ENCODE measurements at regions not wholly inside any gene's neighbourhood (a gene's known extent, or its start where the extent isn't known, plus 50 kb on each side); places are given as distances from the start of the nearest gene placed in this dataset.

DNA sequence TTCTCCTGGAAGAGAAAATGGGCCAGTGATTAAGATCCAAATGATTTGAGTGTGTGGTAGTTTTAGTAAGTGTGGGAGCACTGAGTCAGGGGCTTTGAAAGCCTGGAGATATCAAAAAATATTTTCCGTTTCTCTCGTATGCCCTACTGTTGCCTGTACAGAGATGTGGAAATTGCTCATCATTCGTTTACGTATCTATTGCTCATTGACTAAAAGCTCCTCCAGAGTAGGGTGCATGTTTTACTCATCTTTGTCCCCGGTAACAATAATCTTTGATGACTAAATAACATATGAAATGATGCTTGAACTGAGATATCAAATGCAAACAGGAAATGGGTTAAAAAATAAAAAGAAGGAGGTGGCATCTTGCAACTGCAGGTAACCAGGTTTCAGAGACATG is 114.2 kb upstream of the FST start:
- peak; percentile 91 for DNase-seq (ENCODE audit: low read depth)
- no peak overlapping the region for H3K4me3 ChIP-seq (ENCODE audit: control insufficient read depth, low read depth, low read length)
- TF ChIP-seq, protein P1, sequence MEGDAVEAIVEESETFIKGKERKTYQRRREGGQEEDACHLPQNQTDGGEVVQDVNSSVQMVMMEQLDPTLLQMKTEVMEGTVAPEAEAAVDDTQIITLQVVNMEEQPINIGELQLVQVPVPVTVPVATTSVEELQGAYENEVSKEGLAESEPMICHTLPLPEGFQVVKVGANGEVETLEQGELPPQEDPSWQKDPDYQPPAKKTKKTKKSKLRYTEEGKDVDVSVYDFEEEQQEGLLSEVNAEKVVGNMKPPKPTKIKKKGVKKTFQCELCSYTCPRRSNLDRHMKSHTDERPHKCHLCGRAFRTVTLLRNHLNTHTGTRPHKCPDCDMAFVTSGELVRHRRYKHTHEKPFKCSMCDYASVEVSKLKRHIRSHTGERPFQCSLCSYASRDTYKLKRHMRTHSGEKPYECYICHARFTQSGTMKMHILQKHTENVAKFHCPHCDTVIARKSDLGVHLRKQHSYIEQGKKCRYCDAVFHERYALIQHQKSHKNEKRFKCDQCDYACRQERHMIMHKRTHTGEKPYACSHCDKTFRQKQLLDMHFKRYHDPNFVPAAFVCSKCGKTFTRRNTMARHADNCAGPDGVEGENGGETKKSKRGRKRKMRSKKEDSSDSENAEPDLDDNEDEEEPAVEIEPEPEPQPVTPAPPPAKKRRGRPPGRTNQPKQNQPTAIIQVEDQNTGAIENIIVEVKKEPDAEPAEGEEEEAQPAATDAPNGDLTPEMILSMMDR (conservative IDR thresholded peaks at IDR 0.05; ENCODE audit: control insufficient read depth, insufficient read depth, low read depth, low read length): no peak

DNA sequence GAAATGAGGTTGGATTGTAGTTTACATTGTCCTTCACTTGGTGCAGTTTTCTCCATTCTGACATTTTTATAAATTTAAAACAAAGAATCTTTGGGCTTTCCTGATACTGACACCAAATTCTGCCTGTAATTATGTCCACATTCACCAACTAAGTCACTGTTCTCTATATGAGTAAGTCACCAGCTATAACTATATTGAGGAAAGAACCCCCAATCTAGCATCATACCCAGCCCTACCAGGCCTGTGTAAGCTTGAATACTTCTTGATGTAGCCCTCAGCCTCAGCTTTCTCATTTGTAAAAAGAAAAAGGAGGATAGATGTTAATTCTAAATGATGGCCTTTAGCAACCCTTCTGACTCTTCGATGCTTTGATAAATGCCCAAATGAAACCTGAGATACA is 112.7 kb upstream of the FST start:
- TF ChIP-seq, protein P1 (conservative IDR thresholded peaks at IDR 0.05; ENCODE audit: control insufficient read depth, insufficient read depth, low read depth, low read length): no peak

DNA sequence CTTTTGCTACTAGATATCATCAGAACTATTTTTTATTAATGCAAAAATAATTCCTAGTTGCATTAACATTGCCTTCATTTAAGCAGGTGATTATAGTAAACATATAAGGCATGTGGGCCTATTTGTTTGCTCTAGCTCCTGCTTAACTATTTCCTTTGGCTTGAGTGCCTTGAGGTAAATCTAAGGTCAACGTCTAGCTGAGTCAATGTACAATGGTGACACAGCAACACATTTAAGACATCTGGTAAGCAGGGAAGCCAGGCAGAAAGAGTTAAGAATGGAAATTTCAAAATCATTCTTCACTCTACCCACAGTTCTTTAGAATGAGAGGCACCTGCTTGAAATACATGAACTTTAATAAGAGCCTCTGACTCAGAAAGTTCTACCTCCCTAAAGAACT is 111.9 kb upstream of the FST start:
- TF ChIP-seq, protein P1 (conservative IDR thresholded peaks at IDR 0.05; ENCODE audit: control insufficient read depth, insufficient read depth, low read depth, low read length): no peak
- H3K4me3 ChIP-seq (ENCODE audit: control insufficient read depth, low read depth, low read length): no peak overlapping the region
- peak; percentile 81 for DNase-seq (ENCODE audit: low read depth)

More for the DNA sequence above, 112.7 kb upstream of the FST start:
- H3K4me3 ChIP-seq (ENCODE audit: control insufficient read depth, low read depth, low read length): no peak overlapping the region
- DNase-seq (ENCODE audit: low read depth): no peak

DNA sequence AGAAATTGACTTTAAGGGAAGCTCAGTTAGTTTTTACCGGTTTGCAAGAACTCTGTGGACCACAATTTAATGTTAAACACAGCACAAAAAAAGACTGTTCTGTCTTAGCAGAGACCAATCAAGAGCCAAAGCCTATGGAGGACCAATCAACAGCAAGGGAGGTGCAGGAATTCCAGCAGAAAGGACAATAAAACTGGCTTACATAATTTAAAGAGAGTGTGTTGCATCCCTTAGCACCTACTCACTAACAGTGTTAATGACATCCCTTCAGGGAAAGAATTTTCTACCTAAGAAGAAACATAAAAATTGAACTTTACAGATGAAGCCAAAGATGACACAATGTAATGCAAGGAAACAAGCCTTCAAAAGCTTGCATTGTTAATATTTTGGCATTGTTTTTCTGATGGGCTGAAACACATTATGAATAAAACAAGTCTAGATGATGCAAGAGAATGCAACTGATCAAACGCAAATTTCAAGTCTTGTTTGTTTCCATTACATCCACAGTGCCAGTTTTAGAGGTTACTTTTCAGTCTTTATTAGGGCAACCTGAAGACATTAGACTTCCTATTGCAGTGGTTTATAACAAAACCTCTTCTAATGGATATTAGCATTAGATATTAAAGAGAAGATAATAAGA is 111.3 kb upstream of the FST start:
- no peak overlapping the region for H3K4me3 ChIP-seq (ENCODE audit: control insufficient read depth, low read depth, low read length)
- TF ChIP-seq, protein P1 (conservative IDR thresholded peaks at IDR 0.05; ENCODE audit: control insufficient read depth, insufficient read depth, low read depth, low read length): no peak

DNA sequence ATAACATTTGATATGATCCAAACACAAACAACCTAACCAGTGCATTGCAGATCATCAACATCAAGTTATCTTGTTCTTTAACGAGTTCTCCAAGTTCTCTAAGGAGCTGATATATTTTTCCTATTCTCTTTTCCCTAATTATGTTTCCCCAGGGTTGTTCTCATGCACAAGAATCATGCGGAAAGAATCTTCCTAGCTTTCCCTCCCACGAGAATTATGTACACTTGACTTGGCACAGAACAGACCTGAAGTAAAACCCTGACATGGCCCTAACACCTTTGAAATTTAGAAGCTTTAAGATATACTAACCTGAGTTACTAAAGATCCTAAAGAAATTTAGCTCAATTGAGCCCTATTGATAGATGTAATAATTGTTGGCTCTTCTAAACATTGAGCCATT is 110.7 kb upstream of the FST start:
- TF ChIP-seq, protein P1 (conservative IDR thresholded peaks at IDR 0.05; ENCODE audit: control insufficient read depth, insufficient read depth, low read depth, low read length): no peak
- peak; percentile 36 for DNase-seq (ENCODE audit: low read depth)
- H3K4me3 ChIP-seq (ENCODE audit: control insufficient read depth, low read depth, low read length): no peak overlapping the region

More for the DNA sequence above, 111.3 kb upstream of the FST start:
- DNase-seq (ENCODE audit: low read depth): peak; percentile 19

DNA sequence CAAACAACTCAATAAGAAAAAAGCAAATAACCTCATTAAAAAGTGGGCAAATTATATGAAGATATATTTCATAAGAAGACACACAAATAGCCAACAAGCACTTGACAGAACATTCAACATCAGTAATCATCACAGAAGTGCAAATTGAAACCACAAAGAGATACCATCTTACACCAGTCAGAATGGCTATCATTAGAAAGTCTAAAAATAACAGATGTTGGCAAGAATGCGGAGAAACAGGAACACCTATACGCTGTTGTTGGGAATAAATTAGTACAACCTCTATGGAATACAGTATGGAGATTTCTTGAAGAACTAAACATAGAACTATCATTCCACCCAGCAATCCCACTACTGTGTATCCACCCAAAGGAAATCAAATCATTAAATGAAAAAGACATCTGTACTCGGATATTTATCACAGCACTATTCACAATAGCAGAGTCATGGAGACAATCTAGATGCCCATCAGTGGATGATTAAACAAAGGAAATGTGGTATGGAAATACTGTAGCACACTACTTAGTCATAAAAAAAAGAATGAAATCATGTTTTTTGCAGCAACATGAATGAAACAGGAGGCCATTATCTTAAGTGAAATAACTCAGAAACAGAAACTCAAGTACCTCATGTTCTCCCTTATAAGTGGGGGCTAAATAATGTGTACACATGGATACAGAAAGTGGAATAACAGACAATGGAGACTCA is 106.8 kb upstream of the FST start:
- DNase-seq (ENCODE audit: low read depth): peak; percentile 29
- TF ChIP-seq, protein P1 (conservative IDR thresholded peaks at IDR 0.05; ENCODE audit: control insufficient read depth, insufficient read depth, low read depth, low read length): no peak
- no peak overlapping the region for H3K4me3 ChIP-seq (ENCODE audit: control insufficient read depth, low read depth, low read length)
